Esophagus muscularis mucosa (tissue), 4 donors: ENCODE measurements at regions not wholly inside any gene's neighbourhood (a gene's known extent, or its start where the extent isn't known, plus 50 kb on each side); places are given as distances from the start of the nearest gene placed in this dataset.
A peak's percentile ranks its signal among the peaks of the same experiment; 100 is the strongest.

Experiments used
- DNase-seq: peaks from one replicate; pipeline ENCODE4 v3.0.0-alpha.2; 2017; ENCODE audit errors: extremely low spot score
- H3K27ac ChIP-seq, 4 donors: fragments of 200-600 bp; sonication (generic); replicated peaks in 1 of 4; 1 replicate in 3 of 4; 2 replicates in 1 of 4; pipeline ENCODE4 v1.5.1; 2016 to 2019; ENCODE audit warnings: mild to moderate bottlenecking in 1 of 4
- H3K27me3 ChIP-seq, 4 donors: fragments of 200-600 bp; sonication (generic); one replicate each; pipeline versions ENCODE4 v1.5.1 to v1.6.0; 2016 to 2019
- H3K36me3 ChIP-seq, 4 donors: fragments of 200-600 bp; sonication (generic); one replicate each; pipeline ENCODE4 v1.5.1; 2016 to 2019
- H3K4me1 ChIP-seq, 4 donors: fragments of 200-600 bp; sonication (generic); one replicate each; pipeline ENCODE4 v1.5.1; 2016 to 2019
- H3K4me3 ChIP-seq, 4 donors: fragments of 200-600 bp; sonication (generic); 1 replicate in 2 of 4; 2 replicates in 2 of 4; pipeline ENCODE4 v1.5.1; 2016 to 2019; ENCODE audit warnings: mild to moderate bottlenecking in 4 of 4, moderate library complexity in 1 of 4
- H3K9me3 ChIP-seq, 4 donors: fragments of 200-600 bp; sonication (generic); 1 replicate in 3 of 4; 2 replicates in 1 of 4; pipeline ENCODE4 v1.5.1; 2016 to 2019
- CTCF ChIP-seq, 3 experiments: fragments of 200-600 bp in 2 of 3; fragments of 450-650 bp in 1 of 3; sonication (generic) in 2 of 3; IDR thresholded peaks; one replicate each; pipeline ENCODE4 v1.5.1; 2017 to 2019; ENCODE audit warnings: antibody characterized with exemption in 3 of 3, mild to moderate bottlenecking in 2 of 3, moderate library complexity in 1 of 3
- EP300 ChIP-seq: sonication (generic); formaldehyde crosslinking; IDR thresholded peaks from one replicate; pipeline ENCODE4 v1.6.1; 2017; ENCODE audit warnings: antibody characterized with exemption
- POLR2A ChIP-seq: fragments of 450-650 bp; IDR thresholded peaks from one replicate; pipeline ENCODE4 v1.6.1; 2017; ENCODE audit warnings: antibody characterized with exemption, moderate library complexity, mild to moderate bottlenecking, low read depth
- POLR2AphosphoS5 ChIP-seq, 2 donors: sonication (generic); formaldehyde crosslinking; IDR thresholded peaks; one replicate each; pipeline ENCODE4 v1.6.1; 2017; ENCODE audit warnings: antibody characterized with exemption in 2 of 2
- WGBS: methylation state at CpG from one replicate; pipeline ENCODE4 v1.1.5; 2018; 5-methylcytosine and 5-hydroxymethylcytosine counted together
- intact Hi-C: fragments of 100-400 bp; cut with DNase I; formaldehyde crosslinking; loops from one replicate; pipeline ENCODE4 v1.15.1; 2023

DNA sequence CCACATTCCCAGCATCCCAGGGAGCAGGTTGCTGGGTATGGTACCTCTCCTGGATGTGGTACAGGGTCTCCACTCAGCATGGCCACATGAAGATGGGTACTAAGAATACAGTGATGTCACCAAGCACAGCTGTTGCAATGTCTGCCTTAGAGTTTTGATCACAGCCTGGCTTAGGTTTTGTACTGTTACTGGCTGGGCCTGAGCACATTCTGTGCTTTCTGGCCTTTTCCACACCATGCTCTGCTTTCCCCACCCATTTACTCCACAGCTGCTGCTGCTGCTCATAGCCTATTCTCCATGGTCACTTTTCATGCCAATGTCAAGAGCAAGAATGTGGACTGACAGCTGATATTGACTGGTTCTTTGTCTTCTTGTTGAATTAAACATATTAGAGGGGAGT is 481.9 kb downstream of the ARHGEF28 start:
- no peaks in the 10 kb centered on the region for H3K9me3 ChIP-seq
- H3K27ac ChIP-seq: peak overlapping the region; percentile 21 to 71 (median 35)
- H3K36me3 ChIP-seq: no peaks in the 10 kb centered on the region
- intact Hi-C loops: no loop called here
- H3K27me3 ChIP-seq: no peaks in the 10 kb centered on the region
- H3K4me3 ChIP-seq: no peak overlapping the region
- H3K4me1 ChIP-seq: peaks cover 0 to 9% (median 8%) of the 10 kb centered on the region in 4 donors
- TF ChIP-seq EP300 (no peak), POLR2AphosphoS5 (IDR thresholded peaks at IDR 0.05) (peak; percentile 40 to 45)
- no peak for DNase-seq

- Histone ChIP-seq H3K27me3 (no peaks in the 10 kb centered on the region), H3K9me3 (no peaks in the 10 kb centered on the region), H3K27ac (no peak overlapping the region), H3K36me3 (no peaks in the 10 kb centered on the region), H3K4me3 (no peak overlapping the region), H3K4me1 (peaks cover 0 to 9% (median 8%) of the 10 kb centered on the region in 4 donors)
- intact Hi-C loops: no loop called here
- WGBS: 53% methylated on average over 4 of the region's 4 CpGs
- peak; percentile 90 for DNase-seq
- TF ChIP-seq CTCF (IDR thresholded peaks at IDR 0.05): no peak
- TF ChIP-seq EP300: no peak
- no peak for TF ChIP-seq POLR2AphosphoS5 (IDR thresholded peaks at IDR 0.05)
- TF ChIP-seq POLR2A: no peak
Measured at GRCh38 chr5:74105126-74105780, 479.3 kb downstream of the ARHGEF28 start.

- no peak for DNase-seq
- Histone ChIP-seq H3K27ac (no peak overlapping the region), H3K9me3 (peaks cover 0 to 6% (median 3%) of the 10 kb centered on the region in 4 donors), H3K4me1 (peaks cover 0 to 9% (median 8%) of the 10 kb centered on the region in 4 donors), H3K36me3 (no peaks in the 10 kb centered on the region), H3K27me3 (no peaks in the 10 kb centered on the region), H3K4me3 (no peak overlapping the region)
- no peak for TF ChIP-seq POLR2AphosphoS5 (IDR thresholded peaks at IDR 0.05)
- no peak for TF ChIP-seq EP300
- WGBS: 87% methylated on average over 15 of the region's 15 CpGs
- intact Hi-C loops: no loop called here
Measured at GRCh38 chr5:74103131-74104023, 477.4 kb downstream of the ARHGEF28 start.

GRCh38 chr5:74100268-74100665 is 474.3 kb downstream of the ARHGEF28 start:
- no peak overlapping the region for H3K27ac ChIP-seq
- peaks cover 0 to 5% (median 4%) of the 10 kb centered on the region in 4 donors for H3K4me1 ChIP-seq
- H3K27me3 ChIP-seq: no peaks in the 10 kb centered on the region
- TF ChIP-seq POLR2AphosphoS5 (IDR thresholded peaks at IDR 0.05) (no peak), POLR2A (no peak), EP300 (no peak), CTCF (IDR thresholded peaks at IDR 0.05) (no peak)
- no peak overlapping the region for H3K4me3 ChIP-seq
- H3K9me3 ChIP-seq: peaks cover 0 to 6% (median 3%) of the 10 kb centered on the region in 4 donors
- no peaks in the 10 kb centered on the region for H3K36me3 ChIP-seq
- 89% methylated on average over 1 of the region's 1 CpG for WGBS
- no peak for DNase-seq
- intact Hi-C loops: no loop called here

DNA sequence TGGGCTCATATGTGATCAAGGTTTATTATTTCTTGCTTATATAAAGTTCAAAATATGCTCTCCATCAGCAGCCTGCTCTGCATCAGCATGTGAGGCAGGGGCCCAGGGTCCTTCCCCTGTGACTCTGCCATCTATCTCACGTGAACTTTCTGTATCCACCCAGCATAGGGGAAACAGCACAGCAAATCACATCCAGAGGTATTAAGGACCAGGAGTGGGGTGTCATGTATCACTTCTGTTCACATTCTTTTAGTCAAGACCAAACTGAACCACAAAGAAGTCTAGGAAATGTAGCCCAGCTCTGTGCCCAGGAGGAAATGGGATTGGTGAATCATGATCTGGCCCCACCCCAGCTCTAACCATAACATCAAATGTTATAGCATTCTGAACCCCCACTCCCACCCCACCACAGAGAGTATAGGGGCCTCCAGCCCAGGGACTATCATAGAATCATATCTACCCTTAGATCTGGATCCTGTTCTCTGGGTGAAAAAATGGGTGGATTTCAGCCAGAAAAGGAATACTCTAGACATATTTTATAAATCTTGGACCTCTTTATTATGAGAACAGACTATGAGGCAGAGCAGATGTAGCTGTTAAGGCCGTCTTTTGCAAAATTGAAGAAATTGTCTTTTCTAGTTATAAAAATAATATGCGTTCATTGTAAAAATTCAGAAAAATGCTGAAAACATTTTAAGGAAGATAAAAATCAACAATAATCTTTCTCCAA is 473.7 kb downstream of the ARHGEF28 start:
- TF ChIP-seq CTCF (IDR thresholded peaks at IDR 0.05) (no peak), POLR2A (no peak), EP300 (no peak), POLR2AphosphoS5 (IDR thresholded peaks at IDR 0.05) (no peak)

More for the DNA sequence above, 473.7 kb downstream of the ARHGEF28 start:
- no peak for DNase-seq
- H3K4me3 ChIP-seq: no peak overlapping the region
- H3K27ac ChIP-seq: no peak overlapping the region
- H3K36me3 ChIP-seq: no peaks in the 10 kb centered on the region
- H3K4me1 ChIP-seq: no peaks in the 10 kb centered on the region
- WGBS: 85% methylated on average over 3 of the region's 3 CpGs
- intact Hi-C loops: no loop called here
- peaks cover 0 to 6% (median 3%) of the 10 kb centered on the region in 4 donors for H3K9me3 ChIP-seq
- no peaks in the 10 kb centered on the region for H3K27me3 ChIP-seq
